HCT116 (cell line): ENCODE measurements at regions not wholly inside any gene's neighbourhood (a gene's known extent, or its start where the extent isn't known, plus 50 kb on each side); places are given as distances from the start of the nearest gene placed in this dataset.

Source experiments
- ATAC-seq: fragments of 200-7000 bp; cut with Tn5 transposase; 2 replicates; pipeline ENCODE4 v1.9.1; 2020; ENCODE audit warnings: mild to moderate bottlenecking, moderate library complexity
- BruUV-seq: library from RNA; stranded (reverse); fragments of 400-500 nt; replicated peaks from 2 replicates; lab custom pipeline; 2021; lab: Mats Ljungman, UMichigan
- CTCF ChIA-PET: fragments of 300-600 bp; sonication (Branson Sonifier 250); formaldehyde crosslinking; loops from one replicate; lab custom pipeline; 2021; ENCODE audit warnings: antibody characterized with exemption; lab: Charles Lee
- POLR2A ChIA-PET: fragments of 300-600, 350-600 bp; sonication (Branson Sonifier 250); formaldehyde crosslinking; loops from one replicate; lab custom pipeline; 2021; ENCODE audit warnings: antibody characterized with exemption; lab: Charles Lee
- RAD21 ChIA-PET, 2 experiments: fragments of 300-600 bp; sonication (Branson Sonifier 250); formaldehyde crosslinking; loops; one replicate each; lab custom pipeline; 2023; ENCODE audit warnings: low total read pairs in 2 of 2; ENCODE audit not compliant: uncharacterized antibody in 2 of 2, unreplicated experiment in 2 of 2, low non-redundant PET in 1 of 2; lab: Charles Lee
- DNase-seq: peaks from one replicate; pipeline ENCODE4 v3.0.0-alpha.2; 2010; ENCODE audit warnings: low read depth, low spot score
- H2AFZ ChIP-seq: fragments of 200-600 bp; shearing (Covaris generic), sonication (generic); 2 replicates; pipeline ENCODE4 v1.6.1; 2017; ENCODE audit warnings: low read depth, mixed run types, mixed read lengths, antibody characterized with exemption, low read length; ENCODE audit not compliant: poor library complexity, severe bottlenecking
- H3K27ac ChIP-seq: 2 replicates; pipeline ENCODE4 v1.5.1; 2012; ENCODE audit warnings: low read depth, low read length
- H3K27me3 ChIP-seq: fragments of 200-600 bp; sonication (generic); 2 replicates; pipeline ENCODE4 v1.6.1; 2016; ENCODE audit warnings: mixed run types, low read length, mixed read lengths; ENCODE audit not compliant: insufficient read depth
- H3K36me3 ChIP-seq, 2 experiments: fragments of 200-500 bp in 1 of 2; fragments of 200-600 bp in 1 of 2; sonication (Bioruptor generic) in 1 of 2; sonication (generic) in 1 of 2; 2 replicates each; pipeline versions ENCODE4 v1.5.1 to v1.6.1; 2014 to 2016; ENCODE audit warnings: low read length in 2 of 2, inconsistent platforms in 1 of 2, mixed read lengths in 1 of 2, mixed run types in 1 of 2; ENCODE audit not compliant: insufficient read depth in 2 of 2, control insufficient read depth in 1 of 2
- H3K4me1 ChIP-seq, 2 experiments: fragments of 200-600 bp in 1 of 2; sonication (generic) in 1 of 2; 2 replicates each; pipeline versions ENCODE4 v1.5.1 to v1.6.1; 2012 to 2017; ENCODE audit warnings: low read length in 2 of 2, inconsistent platforms in 1 of 2, mild to moderate bottlenecking in 1 of 2, mixed read lengths in 1 of 2, mixed run types in 1 of 2, moderate library complexity in 1 of 2; ENCODE audit not compliant: insufficient read depth in 2 of 2, control insufficient read depth in 1 of 2
- H3K4me2 ChIP-seq: fragments of 200-600 bp; sonication (generic); 2 replicates; pipeline ENCODE4 v1.6.1; 2017; ENCODE audit warnings: mixed run types, low read length, mixed read lengths
- H3K4me3 ChIP-seq, 2 experiments: fragments of 200-600 bp in 1 of 2; sonication (generic) in 1 of 2; replicated peaks in 1 of 2; 2 replicates each; pipeline ENCODE4 v1.5.1; 2011 to 2016; ENCODE audit warnings: low read length in 2 of 2, control low read depth in 1 of 2, low read depth in 1 of 2, mild to moderate bottlenecking in 1 of 2, mixed read lengths in 1 of 2, mixed run types in 1 of 2
- H3K79me2 ChIP-seq: fragments of 200-600 bp; sonication (generic); 2 replicates; pipeline ENCODE4 v1.6.1; 2017; ENCODE audit warnings: mild to moderate bottlenecking, mixed run types, low read length, moderate library complexity, mixed read lengths; ENCODE audit not compliant: insufficient read depth
- H3K9ac ChIP-seq: fragments of 200-600 bp; sonication (generic); 2 replicates; pipeline ENCODE4 v1.6.1; 2016; ENCODE audit warnings: low read length, mixed read lengths
- H3K9me2 ChIP-seq: fragments of 200-600 bp; sonication (generic), shearing (Covaris generic); 2 replicates; pipeline ENCODE4 v1.6.1; 2017; ENCODE audit warnings: mixed run types, mild to moderate bottlenecking, moderate library complexity; ENCODE audit not compliant: insufficient read depth
- H3K9me3 ChIP-seq, 2 experiments: fragments of 200-500 bp in 1 of 2; fragments of 200-600 bp in 1 of 2; sonication (Bioruptor generic) in 1 of 2; sonication (generic) in 1 of 2; 2 replicates each; pipeline ENCODE4 v1.6.1; 2014 to 2017; ENCODE audit warnings: low read length in 2 of 2, mixed read lengths in 2 of 2, inconsistent platforms in 1 of 2, low read depth in 1 of 2, mild to moderate bottlenecking in 1 of 2, mixed run types in 1 of 2, moderate library complexity in 1 of 2; ENCODE audit not compliant: control insufficient read depth in 1 of 2, insufficient read depth in 1 of 2
- H4K20me1 ChIP-seq: fragments of 200-600 bp; sonication (generic), shearing (Covaris generic); 2 replicates; pipeline ENCODE4 v1.6.1; 2017; ENCODE audit warnings: mixed run types, mild to moderate bottlenecking, moderate library complexity; ENCODE audit not compliant: insufficient read depth
- MAX ChIP-seq: IDR thresholded peaks from 2 replicates; pipeline ENCODE4 v1.6.1; 2012
- POLR2AphosphoS5 ChIP-seq: IDR thresholded peaks from 2 replicates; pipeline ENCODE4 v1.6.1; 2011; ENCODE audit warnings: mild to moderate bottlenecking, low read depth, low read length, moderate library complexity
- YY1 ChIP-seq: IDR thresholded peaks from 2 replicates; pipeline ENCODE4 v1.6.1; 2011; ENCODE audit warnings: low read length, low read depth, moderate library complexity, mild to moderate bottlenecking; ENCODE audit not compliant: insufficient replicate concordance; ENCODE audit errors: extremely low read depth
- intact Hi-C: fragments of 100-400 bp; cut with micrococcal nuclease; formaldehyde crosslinking; loops from 2 replicates; pipeline ENCODE4 v1.10.0; 2022

GRCh38 chr5:56664025-56664424 is 151.3 kb upstream of the MAP3K1 start:
- no peak for TF ChIP-seq POLR2AphosphoS5
- TF ChIP-seq MAX: no peak
- CTCF ChIA-PET: no interaction called here
- ATAC-seq (no peak), DNase-seq (no peak)
- RAD21 ChIA-PET: no interaction called here
- no peaks in the 10 kb centered on the region for H3K9me2 ChIP-seq
- POLR2A ChIA-PET: no interaction called here
- no TSS peak for BruUV-seq
- H4K20me1 ChIP-seq: no peaks in the 10 kb centered on the region
- H3K4me1 ChIP-seq: peaks cover 5 to 11% of the 10 kb centered on the region in 2 experiments; a peak in 2 of 4 replicates
- no peaks in the 10 kb centered on the region for H3K79me2 ChIP-seq
- H3K27me3 ChIP-seq: peaks cover 8% of the 10 kb centered on the region; the same call in 1 of the 2 replicates
- no peak overlapping the region for H2AFZ ChIP-seq
- no peaks in the 10 kb centered on the region for H3K9me3 ChIP-seq
- H3K27ac ChIP-seq: no peak overlapping the region
- no peak overlapping the region for H3K4me3 ChIP-seq
- no peak overlapping the region for H3K9ac ChIP-seq
- no peaks in the 10 kb centered on the region for H3K36me3 ChIP-seq
- intact Hi-C loops: no loop called here
- H3K4me2 ChIP-seq: no peak overlapping the region

DNA sequence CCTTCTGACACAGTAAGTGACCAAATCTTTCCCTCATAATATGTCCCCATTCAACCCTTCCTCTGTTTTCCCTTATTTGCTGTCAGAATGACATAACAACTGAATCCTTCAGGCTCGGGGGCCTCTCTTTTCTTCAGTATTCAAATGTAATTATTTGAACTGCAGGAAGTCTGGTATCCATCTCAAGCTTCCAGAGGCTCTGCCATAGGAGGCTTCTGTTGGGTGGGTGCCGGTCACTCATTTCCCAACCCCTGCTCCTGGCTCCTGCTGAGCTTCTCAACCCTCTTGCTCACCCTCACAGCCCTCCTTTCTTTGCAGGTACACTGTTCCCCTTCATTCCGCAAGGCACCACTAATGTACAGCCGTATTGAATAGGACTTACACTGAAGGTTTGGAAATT is 151.8 kb upstream of the MAP3K1 start:
- no peaks in the 10 kb centered on the region for H3K9me3 ChIP-seq
- H3K27me3 ChIP-seq: peaks cover 8% of the 10 kb centered on the region; the same call in 1 of the 2 replicates
- POLR2A ChIA-PET: no interaction called here
- no TSS peak for BruUV-seq
- no peak overlapping the region for H2AFZ ChIP-seq
- TF ChIP-seq YY1: no peak
- CTCF ChIA-PET: no interaction called here
- no peak for DNase-seq
- H3K9me2 ChIP-seq: no peaks in the 10 kb centered on the region
- RAD21 ChIA-PET: no interaction called here
- no peak overlapping the region for H3K4me2 ChIP-seq
- intact Hi-C loops: no loop called here
- H3K36me3 ChIP-seq: no peaks in the 10 kb centered on the region
- no peak overlapping the region for H3K27ac ChIP-seq
- H3K79me2 ChIP-seq: no peaks in the 10 kb centered on the region
- H3K4me3 ChIP-seq: no peak overlapping the region
- no peak overlapping the region for H3K9ac ChIP-seq
- H3K4me1 ChIP-seq: peaks cover under 1 to 12% of the 10 kb centered on the region in 2 experiments; a peak in 2 of 4 replicates
- no peak for ATAC-seq
- H4K20me1 ChIP-seq: no peaks in the 10 kb centered on the region
